HFF-Myc (cell line): ENCODE measurements at regions not wholly inside any gene's neighbourhood (a gene's known extent, or its start where the extent isn't known, plus 50 kb on each side); places are given as distances from the start of the nearest gene placed in this dataset.
"Not testable (repeated sequence)": the region's sequence is repeated elsewhere in the genome, so short reads cannot be mapped to it uniquely, and the experiment has no call there.

Experiments used
- DNase-seq: peaks from one replicate; pipeline ENCODE4 v3.0.0-alpha.2; 2011; ENCODE audit warnings: low read depth; ENCODE audit errors: extremely low read depth
- H3K4me3 ChIP-seq: replicated peaks from 2 replicates; pipeline ENCODE4 v1.5.1; 2011; ENCODE audit warnings: low read depth, mild to moderate bottlenecking, control low read depth, low read length
- CTCF ChIP-seq: IDR thresholded peaks from 2 replicates; pipeline ENCODE4 v1.5.1; 2012; ENCODE audit warnings: mild to moderate bottlenecking, low read depth, low read length, control low read depth; ENCODE audit errors: missing control alignments

- DNase-seq, result no peak
- TF ChIP-seq CTCF, result no peak
- no peak overlapping the region for H3K4me3 ChIP-seq
Observed at GRCh38 chr10:30732671-30733070, 103.1 kb upstream of the LYZL2 start.

GRCh38 chr10:30731963-30732362 lies 102.4 kb upstream of the LYZL2 start:
- DNase-seq, result no peak
- TF ChIP-seq CTCF, result no peak
- H3K4me3 ChIP-seq, result no peak overlapping the region

DNA sequence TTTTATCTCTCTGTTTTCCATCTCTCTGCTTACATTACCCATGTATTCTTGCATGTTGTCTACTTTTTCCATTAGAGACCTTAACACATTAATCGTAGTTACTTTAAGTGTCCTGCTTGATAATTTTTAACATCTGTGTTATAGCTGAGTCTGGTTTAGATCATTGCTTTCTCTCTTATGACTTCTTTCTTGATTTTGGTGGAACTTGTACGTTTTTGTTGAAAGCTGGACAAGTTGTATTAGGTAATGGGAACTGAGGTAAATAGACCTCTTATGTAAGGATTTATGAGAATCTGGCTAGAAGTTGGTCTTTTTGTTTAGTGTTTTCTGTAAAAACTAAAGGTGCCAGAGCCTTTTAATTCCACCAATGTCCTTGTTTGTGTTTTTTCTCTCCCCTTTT lies 100.8 kb upstream of the LYZL2 start:
- no peak for TF ChIP-seq CTCF
- DNase-seq, result no peak
- H3K4me3 ChIP-seq, result no peak overlapping the region

- no peak for DNase-seq
- TF ChIP-seq CTCF, result no peak
- H3K4me3 ChIP-seq, result no peak overlapping the region
Observed at GRCh38 chr10:30728766-30729165, 99.2 kb upstream of the LYZL2 start.

DNA sequence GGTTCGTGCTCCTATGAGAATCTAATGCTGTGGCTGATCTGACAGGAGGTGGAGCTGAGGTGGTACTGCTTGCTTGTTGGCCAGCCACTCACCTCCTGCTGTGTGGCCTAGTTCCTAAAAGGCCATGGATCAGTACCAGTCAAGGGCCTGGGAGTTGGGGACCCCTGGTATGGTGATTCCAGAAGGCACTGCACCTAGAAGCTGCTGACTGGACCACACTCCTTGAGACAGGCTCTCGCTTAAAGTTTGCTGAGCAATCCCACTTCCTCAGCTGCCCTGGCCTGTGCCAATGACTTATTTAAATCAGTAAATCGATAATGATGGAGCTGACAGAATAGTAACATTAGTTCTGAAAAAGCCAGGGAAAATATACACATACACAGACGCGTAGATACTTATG lies 98.6 kb upstream of the LYZL2 start:
- DNase-seq, result no peak
- H3K4me3 ChIP-seq, result no peak overlapping the region

GRCh38 chr10:30727524-30727923 lies 98.0 kb upstream of the LYZL2 start:
- no peak for DNase-seq
- TF ChIP-seq CTCF, result no peak
- no peak overlapping the region for H3K4me3 ChIP-seq

More for the DNA sequence above, 98.6 kb upstream of the LYZL2 start:
- no peak for TF ChIP-seq CTCF

- not testable (repeated sequence) for DNase-seq
Observed at GRCh38 chr10:30726783-30727414, 97.3 kb upstream of the LYZL2 start.

More at GRCh38 chr10:30726783-30727414, 97.3 kb upstream of the LYZL2 start:
- peak; percentile 72 for TF ChIP-seq CTCF
- H3K4me3 ChIP-seq, result not testable (repeated sequence)
